Neural cell (in vitro differentiated cells): ENCODE measurements at regions not wholly inside any gene's neighbourhood (a gene's known extent, or its start where the extent isn't known, plus 50 kb on each side); places are given as distances from the start of the nearest gene placed in this dataset.

Experiments
- H2AFZ ChIP-seq: fragments of 200-600, 300-800 bp; sonication (generic), shearing (Covaris generic); 2 replicates; pipeline ENCODE4 v1.6.0; 2014; ENCODE audit warnings: low read depth, mild to moderate bottlenecking, antibody characterized with exemption, low read length, moderate library complexity
- H3F3A ChIP-seq: fragments of 200-600 bp; shearing (Covaris generic); 2 replicates; pipeline ENCODE4 v1.6.1; 2016; ENCODE audit warnings: mild to moderate bottlenecking, moderate library complexity, mixed read lengths, antibody characterized with exemption, low read length; ENCODE audit not compliant: insufficient read depth, poor library complexity, severe bottlenecking
- H3K27ac ChIP-seq: fragments of 200-600, 300-800 bp; sonication (generic), shearing (Covaris generic); 2 replicates; pipeline ENCODE4 v1.5.1; 2014; ENCODE audit warnings: mild to moderate bottlenecking, low read length, moderate library complexity
- H3K27me3 ChIP-seq: fragments of 300-800, 200-600 bp; sonication (generic), shearing (Covaris generic); 2 replicates; pipeline ENCODE4 v1.6.0; 2014; ENCODE audit warnings: mild to moderate bottlenecking, low read depth, low read length, moderate library complexity; ENCODE audit not compliant: insufficient read depth
- H3K36me3 ChIP-seq: fragments of 300-800, 200-600 bp; sonication (generic), shearing (Covaris generic); 2 replicates; pipeline ENCODE4 v1.5.1; 2014; ENCODE audit warnings: mild to moderate bottlenecking, antibody characterized with exemption, low read length, moderate library complexity; ENCODE audit not compliant: insufficient read depth
- H3K4me2 ChIP-seq: fragments of 300-800, 200-600 bp; sonication (generic), shearing (Covaris generic); 2 replicates; pipeline ENCODE4 v1.6.0; 2014; ENCODE audit warnings: mild to moderate bottlenecking, low read length
- H3K4me3 ChIP-seq: fragments of 300-800, 200-600 bp; sonication (generic), shearing (Covaris generic); 2 replicates; pipeline ENCODE4 v1.5.1; 2014; ENCODE audit warnings: mild to moderate bottlenecking, low read length, moderate library complexity
- H3K79me2 ChIP-seq: fragments of 200-600 bp; shearing (Covaris generic); replicated peaks from 2 replicates; pipeline ENCODE4 v1.6.0; 2014; ENCODE audit warnings: mild to moderate bottlenecking, low read length, moderate library complexity; ENCODE audit not compliant: insufficient read depth
- H3K9ac ChIP-seq: fragments of 300-800, 200-600 bp; sonication (generic), shearing (Covaris generic); 2 replicates; pipeline ENCODE4 v1.6.1; 2016; ENCODE audit warnings: mild to moderate bottlenecking, low read length, mixed read lengths
- H3K9me2 ChIP-seq: fragments of 200-600 bp; shearing (Covaris generic); 2 replicates; pipeline ENCODE4 v1.6.1; 2016; ENCODE audit warnings: mild to moderate bottlenecking, low read length, mixed read lengths; ENCODE audit not compliant: insufficient read depth
- H3K9me3 ChIP-seq: fragments of 200-600, 300-800 bp; sonication (generic), shearing (Covaris generic); 2 replicates; pipeline ENCODE4 v1.6.1; 2016; ENCODE audit warnings: mild to moderate bottlenecking, mixed run types, low read length, moderate library complexity, mixed read lengths
- H4K20me1 ChIP-seq: fragments of 200-600 bp; shearing (Covaris generic); 2 replicates; pipeline ENCODE4 v1.6.1; 2016; ENCODE audit warnings: mild to moderate bottlenecking, mixed run types; ENCODE audit not compliant: insufficient read depth
- CTCF ChIP-seq: fragments of 450-650 bp; IDR thresholded peaks from 2 replicates; pipeline ENCODE4 v1.5.1; 2014; ENCODE audit warnings: antibody characterized with exemption, mild to moderate bottlenecking, moderate library complexity; ENCODE audit not compliant: poor library complexity, severe bottlenecking
- EP300 ChIP-seq: fragments of 450-650 bp; conservative IDR thresholded peaks from 2 replicates; pipeline ENCODE4 v1.6.1; 2014; ENCODE audit warnings: antibody characterized with exemption, mild to moderate bottlenecking, moderate library complexity; ENCODE audit not compliant: poor library complexity, severe bottlenecking
- EZH2 ChIP-seq: fragments of 200-600, 300-800 bp; shearing (Covaris generic), sonication (generic); IDR thresholded peaks from 2 replicates; pipeline ENCODE4 v1.6.1; 2014; ENCODE audit warnings: antibody characterized with exemption, low read length, borderline replicate concordance, mild to moderate bottlenecking; ENCODE audit not compliant: insufficient read depth, poor library complexity, severe bottlenecking
- MXI1 ChIP-seq: fragments of 450-650 bp; conservative IDR thresholded peaks from 2 replicates; pipeline ENCODE4 v1.6.1; 2014; ENCODE audit warnings: antibody characterized with exemption, mild to moderate bottlenecking; ENCODE audit not compliant: poor library complexity, severe bottlenecking
- POLR2AphosphoS5 ChIP-seq: IDR thresholded peaks from 2 replicates; pipeline ENCODE4 v1.6.1; 2012
- RAD21 ChIP-seq: fragments of 450-650 bp; conservative IDR thresholded peaks from 2 replicates; pipeline ENCODE4 v1.6.1; 2014; ENCODE audit warnings: antibody characterized with exemption, mild to moderate bottlenecking, moderate library complexity
- REST ChIP-seq: IDR thresholded peaks from 2 replicates; pipeline ENCODE4 v1.6.1; 2012; ENCODE audit warnings: borderline replicate concordance
- SMC3 ChIP-seq: fragments of 450-650 bp; conservative IDR thresholded peaks from 2 replicates; pipeline ENCODE4 v1.6.1; 2014; ENCODE audit warnings: antibody characterized with exemption, mild to moderate bottlenecking, moderate library complexity; ENCODE audit not compliant: poor library complexity
- TAF1 ChIP-seq: IDR thresholded peaks from 2 replicates; pipeline ENCODE4 v1.6.1; 2012; ENCODE audit warnings: low read depth

- H3K9ac ChIP-seq, result no peak overlapping the region
- no peaks in the 10 kb centered on the region for H3K79me2 ChIP-seq
- TF ChIP-seq SMC3, result no peak
- no peaks in the 10 kb centered on the region for H4K20me1 ChIP-seq
- H3K9me2 ChIP-seq, result no peaks in the 10 kb centered on the region
- no peaks in the 10 kb centered on the region for H3K9me3 ChIP-seq
- H3K27me3 ChIP-seq, result no peaks in the 10 kb centered on the region
- H3F3A ChIP-seq, result no peaks in the 10 kb centered on the region
- no peak overlapping the region for H2AFZ ChIP-seq
- H3K36me3 ChIP-seq, result no peaks in the 10 kb centered on the region
- H3K4me2 ChIP-seq, result no peak overlapping the region
- H3K27ac ChIP-seq, result no peak overlapping the region
- H3K4me3 ChIP-seq, result no peak overlapping the region
These were observed 80.7 kb downstream of the FRMPD3 start for GRCh38 chrX:107530141-107530540.

DNA sequence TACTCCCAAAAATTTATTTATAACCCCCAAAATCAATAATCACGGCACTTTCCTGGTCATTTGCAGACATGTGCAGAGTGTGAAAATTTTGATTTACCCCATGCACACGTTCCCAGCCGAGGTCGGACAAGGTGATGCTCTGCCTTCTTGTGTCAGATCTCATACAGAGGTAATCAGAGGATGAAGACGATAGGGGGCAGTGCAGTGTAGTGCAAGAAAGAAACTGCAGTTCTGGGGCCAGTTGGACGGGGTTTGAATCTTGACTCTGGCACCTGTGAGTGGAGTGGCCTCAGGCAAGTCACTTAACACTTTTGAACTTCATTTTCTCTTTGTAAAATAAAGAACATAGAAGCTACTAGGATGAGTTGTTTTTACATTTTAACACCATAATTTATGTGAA lies 88.4 kb downstream of the FRMPD3 start:
- no peaks in the 10 kb centered on the region for H3K79me2 ChIP-seq
- TF ChIP-seq SMC3 (no peak), CTCF (no peak), EP300 (no peak), RAD21 (no peak), POLR2AphosphoS5 (no peak), REST (no peak), TAF1 (no peak), EZH2 (no peak), MXI1 (no peak)
- no peaks in the 10 kb centered on the region for H3K36me3 ChIP-seq
- no peaks in the 10 kb centered on the region for H3K27me3 ChIP-seq
- no peak overlapping the region for H3K4me2 ChIP-seq
- H2AFZ ChIP-seq, result no peak overlapping the region
- H3K9me3 ChIP-seq, result no peaks in the 10 kb centered on the region
- no peaks in the 10 kb centered on the region for H4K20me1 ChIP-seq
- H3K4me3 ChIP-seq, result no peak overlapping the region
- no peak overlapping the region for H3K27ac ChIP-seq
- no peaks in the 10 kb centered on the region for H3K9me2 ChIP-seq
- no peak overlapping the region for H3K9ac ChIP-seq
- H3F3A ChIP-seq, result no peaks in the 10 kb centered on the region

DNA sequence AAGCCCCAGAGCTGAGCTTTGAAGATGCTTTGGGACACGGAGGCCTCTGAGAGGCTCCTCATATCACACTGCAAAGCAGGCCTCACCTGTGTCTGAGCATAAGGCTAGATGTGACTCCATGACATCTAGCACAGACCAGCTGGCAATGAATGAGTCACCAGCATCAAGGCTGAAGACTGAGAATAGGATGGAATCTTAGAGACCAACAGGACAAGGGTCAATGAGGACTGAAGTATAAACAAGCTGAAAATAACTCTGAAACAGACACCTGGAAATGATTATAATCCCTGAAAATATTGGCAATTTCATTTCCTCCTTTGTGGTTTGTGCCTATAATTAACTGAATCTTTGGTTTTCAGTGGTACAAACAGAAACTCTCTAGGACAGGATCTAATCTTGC lies 87.1 kb upstream of the PRPS1 start:
- no peaks in the 10 kb centered on the region for H3K9me2 ChIP-seq
- H3K27ac ChIP-seq, result no peak overlapping the region
- no peak overlapping the region for H3K4me2 ChIP-seq
- no peaks in the 10 kb centered on the region for H3K27me3 ChIP-seq
- no peak overlapping the region for H3K4me3 ChIP-seq
- no peaks in the 10 kb centered on the region for H3K9me3 ChIP-seq
- no peak for TF ChIP-seq TAF1
- TF ChIP-seq EP300, result no peak
- no peak for TF ChIP-seq EZH2
- no peak for TF ChIP-seq MXI1
- TF ChIP-seq SMC3, result no peak
- TF ChIP-seq POLR2AphosphoS5, result no peak
- no peak for TF ChIP-seq REST
- no peak for TF ChIP-seq RAD21
- no peaks in the 10 kb centered on the region for H3F3A ChIP-seq
- H3K9ac ChIP-seq, result no peak overlapping the region
- no peak overlapping the region for H2AFZ ChIP-seq
- no peaks in the 10 kb centered on the region for H3K36me3 ChIP-seq
- no peaks in the 10 kb centered on the region for H4K20me1 ChIP-seq
- H3K79me2 ChIP-seq, result no peaks in the 10 kb centered on the region
